ENCODE measurements at regions not wholly inside any gene's neighbourhood (a gene's known extent, or its start where the extent isn't known, plus 50 kb on each side); places are given as distances from the start of the nearest gene placed in this dataset.
A peak's percentile ranks its signal among the peaks of the same experiment; 100 is the strongest.

DNA sequence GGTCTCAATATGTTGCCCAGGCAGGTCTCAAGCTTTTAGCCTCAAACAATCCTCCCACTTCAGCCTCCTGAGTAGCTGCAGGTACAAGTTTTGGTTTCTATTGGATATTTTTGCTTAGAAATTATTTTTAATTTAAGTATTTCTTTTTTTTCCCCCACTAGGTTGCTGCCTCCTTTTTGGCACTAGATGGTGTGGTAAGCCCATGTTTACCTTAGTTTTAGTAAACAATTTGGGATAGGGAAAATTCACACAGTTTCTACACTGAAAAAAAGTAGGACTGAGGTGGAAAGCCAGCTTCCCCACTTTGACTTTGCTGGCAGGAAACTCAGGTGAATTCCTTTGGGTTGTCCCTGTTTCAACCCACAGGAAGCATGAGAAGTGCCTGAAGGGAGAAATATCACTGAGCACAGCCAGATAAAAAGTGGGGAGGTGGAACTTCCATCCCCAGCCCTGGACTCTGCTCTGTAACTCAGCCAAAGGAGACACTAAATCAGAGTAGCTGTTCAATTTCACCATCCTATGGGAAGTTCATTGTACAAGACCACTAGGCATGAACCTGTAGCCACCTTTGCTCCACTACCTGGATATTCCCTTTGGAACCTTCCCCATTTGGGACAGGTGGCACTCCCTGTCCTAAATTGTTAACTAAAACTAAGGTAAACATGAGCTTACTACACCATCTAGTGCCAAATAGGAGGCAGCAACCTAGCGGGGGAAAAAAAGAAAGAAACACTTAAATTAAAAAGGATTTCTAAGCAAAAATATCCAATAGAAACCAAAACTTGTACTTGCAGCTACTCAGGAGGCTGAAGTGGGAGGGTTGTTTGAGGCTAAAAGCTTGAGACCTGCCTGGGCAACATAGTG, 154.4 kb upstream of the FAT3 start:
- TF ChIP-seq CTCF (conservative IDR thresholded peaks at IDR 0.05) = peak; percentile 41
- H3K4me1 Mint-ChIP-seq (ENCODE audit: unreplicated experiment) = no peaks in the 10 kb centered on the region
- no peaks in the 10 kb centered on the region for H3K27me3 Mint-ChIP-seq
- no peak overlapping the region for H3K27ac Mint-ChIP-seq
- no peak for DNase-seq (ENCODE audit: extremely low spot score, unreplicated experiment)
- no peak overlapping the region for H3K4me3 Mint-ChIP-seq
- H3K36me3 Mint-ChIP-seq = no peaks in the 10 kb centered on the region
- H3K9me3 Mint-ChIP-seq = peaks cover 11% of the 10 kb centered on the region

GRCh38 chr11:92067016-92067415, 157.6 kb upstream of the FAT3 start:
- Mint-ChIP-seq H3K27me3 (no peaks in the 10 kb centered on the region), H3K36me3 (no peaks in the 10 kb centered on the region), H3K4me3 (no peak overlapping the region), H3K27ac (no peak overlapping the region), H3K9me3 (peaks cover 11% of the 10 kb centered on the region), H3K4me1 (ENCODE audit: unreplicated experiment) (no peaks in the 10 kb centered on the region)
- TF ChIP-seq CTCF (conservative IDR thresholded peaks at IDR 0.05) = no peak
- DNase-seq (ENCODE audit: extremely low spot score, unreplicated experiment) = no peak

DNA sequence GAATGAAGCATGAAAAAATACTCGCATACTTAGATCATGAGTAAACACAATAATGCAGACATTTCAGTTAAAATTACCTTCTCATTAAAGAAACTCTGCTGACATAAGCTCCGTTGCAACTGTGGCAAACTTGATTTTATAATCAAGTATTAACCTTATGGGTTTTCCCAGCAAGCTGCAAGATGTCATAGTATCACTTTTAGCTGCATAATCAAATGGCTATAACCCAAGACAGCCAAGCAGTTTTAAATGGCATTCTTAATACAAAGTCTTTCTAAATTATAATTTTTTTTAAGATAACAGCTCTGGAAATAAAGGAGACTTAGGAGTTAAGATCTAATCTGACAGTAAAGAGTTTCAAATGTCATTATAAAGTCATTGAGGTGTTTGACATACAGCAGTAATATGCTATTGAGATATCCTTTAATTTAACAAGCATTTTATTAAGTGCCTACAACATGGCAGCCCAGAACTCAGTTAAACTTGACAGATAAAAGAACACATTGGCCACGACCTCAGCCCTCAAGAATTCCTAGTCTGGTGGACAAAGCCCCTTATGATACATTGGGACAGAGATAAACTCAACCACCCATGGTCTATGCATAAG, 163.1 kb upstream of the FAT3 start:
- no peak for TF ChIP-seq CTCF (conservative IDR thresholded peaks at IDR 0.05)
- Mint-ChIP-seq H3K4me3 (no peak overlapping the region), H3K4me1 (ENCODE audit: unreplicated experiment) (no peaks in the 10 kb centered on the region), H3K36me3 (no peaks in the 10 kb centered on the region), H3K27me3 (no peaks in the 10 kb centered on the region), H3K9me3 (no peaks in the 10 kb centered on the region), H3K27ac (no peak overlapping the region)
- no peak for DNase-seq (ENCODE audit: extremely low spot score, unreplicated experiment)

- H3K36me3 Mint-ChIP-seq = no peaks in the 10 kb centered on the region
- H3K9me3 Mint-ChIP-seq = no peaks in the 10 kb centered on the region
- no peak overlapping the region for H3K4me3 Mint-ChIP-seq
- no peak for TF ChIP-seq CTCF (conservative IDR thresholded peaks at IDR 0.05)
- H3K27ac Mint-ChIP-seq = no peak overlapping the region
- H3K4me1 Mint-ChIP-seq (ENCODE audit: unreplicated experiment) = no peaks in the 10 kb centered on the region
- no peak for DNase-seq (ENCODE audit: extremely low spot score, unreplicated experiment)
- H3K27me3 Mint-ChIP-seq = no peaks in the 10 kb centered on the region
Measured at GRCh38 chr11:92057849-92058442, 166.7 kb upstream of the FAT3 start.

DNA sequence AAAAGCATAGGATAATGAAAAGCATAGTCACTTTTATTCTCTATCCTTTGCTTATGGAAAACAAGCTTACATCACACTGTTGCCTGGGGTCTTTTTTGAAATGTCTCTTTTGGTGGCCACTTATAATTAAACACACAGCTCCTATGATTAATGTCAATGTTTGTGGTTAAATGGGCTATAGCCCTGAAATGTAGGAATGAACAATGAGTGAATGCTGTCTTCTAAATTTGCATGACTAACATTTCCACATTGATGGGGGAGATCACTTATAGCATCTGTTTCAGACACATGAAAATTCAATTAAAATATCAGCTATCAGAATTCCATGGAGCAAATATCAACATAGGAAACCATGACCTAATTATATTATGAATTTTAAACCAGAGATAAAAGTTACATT, 171.4 kb upstream of the FAT3 start:
- Mint-ChIP-seq H3K4me1 (ENCODE audit: unreplicated experiment) (peaks cover 19% of the 10 kb centered on the region), H3K27ac (no peak overlapping the region), H3K36me3 (no peaks in the 10 kb centered on the region), H3K9me3 (no peaks in the 10 kb centered on the region), H3K4me3 (no peak overlapping the region), H3K27me3 (no peaks in the 10 kb centered on the region)
- DNase-seq (ENCODE audit: extremely low spot score, unreplicated experiment) = no peak
- no peak for TF ChIP-seq CTCF (conservative IDR thresholded peaks at IDR 0.05)

Measured in type B pancreatic cell (in vitro differentiated cells).